ENCODE measurements at regions not wholly inside any gene's neighbourhood (a gene's known extent, or its start where the extent isn't known, plus 50 kb on each side); places are given as distances from the start of the nearest gene placed in this dataset.

- DNase-seq (ENCODE audit: low read depth), result no peak
- in situ Hi-C loops (cut with HindIII; ENCODE audit: low sequenced_read_pairs), result no loop called here
- H3K4me3 ChIP-seq (ENCODE audit: low read depth, low read length), result no peak overlapping the region
- TF ChIP-seq, protein P1, sequence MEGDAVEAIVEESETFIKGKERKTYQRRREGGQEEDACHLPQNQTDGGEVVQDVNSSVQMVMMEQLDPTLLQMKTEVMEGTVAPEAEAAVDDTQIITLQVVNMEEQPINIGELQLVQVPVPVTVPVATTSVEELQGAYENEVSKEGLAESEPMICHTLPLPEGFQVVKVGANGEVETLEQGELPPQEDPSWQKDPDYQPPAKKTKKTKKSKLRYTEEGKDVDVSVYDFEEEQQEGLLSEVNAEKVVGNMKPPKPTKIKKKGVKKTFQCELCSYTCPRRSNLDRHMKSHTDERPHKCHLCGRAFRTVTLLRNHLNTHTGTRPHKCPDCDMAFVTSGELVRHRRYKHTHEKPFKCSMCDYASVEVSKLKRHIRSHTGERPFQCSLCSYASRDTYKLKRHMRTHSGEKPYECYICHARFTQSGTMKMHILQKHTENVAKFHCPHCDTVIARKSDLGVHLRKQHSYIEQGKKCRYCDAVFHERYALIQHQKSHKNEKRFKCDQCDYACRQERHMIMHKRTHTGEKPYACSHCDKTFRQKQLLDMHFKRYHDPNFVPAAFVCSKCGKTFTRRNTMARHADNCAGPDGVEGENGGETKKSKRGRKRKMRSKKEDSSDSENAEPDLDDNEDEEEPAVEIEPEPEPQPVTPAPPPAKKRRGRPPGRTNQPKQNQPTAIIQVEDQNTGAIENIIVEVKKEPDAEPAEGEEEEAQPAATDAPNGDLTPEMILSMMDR (IDR thresholded peaks at IDR 0.05; ENCODE audit: low read depth, low read length, missing control alignments), result no peak
Measured at GRCh38 chr4:26137288-26137687, 183.5 kb upstream of the RBPJ start.

- in situ Hi-C loops (cut with HindIII; ENCODE audit: low sequenced_read_pairs), result no loop called here
- no peak overlapping the region for H3K4me3 ChIP-seq (ENCODE audit: low read depth, low read length)
- TF ChIP-seq, protein P1 (IDR thresholded peaks at IDR 0.05; ENCODE audit: low read depth, low read length, missing control alignments), result no peak
- DNase-seq (ENCODE audit: low read depth), result no peak
Measured at GRCh38 chr4:26139310-26139924, 181.4 kb upstream of the RBPJ start.

DNA sequence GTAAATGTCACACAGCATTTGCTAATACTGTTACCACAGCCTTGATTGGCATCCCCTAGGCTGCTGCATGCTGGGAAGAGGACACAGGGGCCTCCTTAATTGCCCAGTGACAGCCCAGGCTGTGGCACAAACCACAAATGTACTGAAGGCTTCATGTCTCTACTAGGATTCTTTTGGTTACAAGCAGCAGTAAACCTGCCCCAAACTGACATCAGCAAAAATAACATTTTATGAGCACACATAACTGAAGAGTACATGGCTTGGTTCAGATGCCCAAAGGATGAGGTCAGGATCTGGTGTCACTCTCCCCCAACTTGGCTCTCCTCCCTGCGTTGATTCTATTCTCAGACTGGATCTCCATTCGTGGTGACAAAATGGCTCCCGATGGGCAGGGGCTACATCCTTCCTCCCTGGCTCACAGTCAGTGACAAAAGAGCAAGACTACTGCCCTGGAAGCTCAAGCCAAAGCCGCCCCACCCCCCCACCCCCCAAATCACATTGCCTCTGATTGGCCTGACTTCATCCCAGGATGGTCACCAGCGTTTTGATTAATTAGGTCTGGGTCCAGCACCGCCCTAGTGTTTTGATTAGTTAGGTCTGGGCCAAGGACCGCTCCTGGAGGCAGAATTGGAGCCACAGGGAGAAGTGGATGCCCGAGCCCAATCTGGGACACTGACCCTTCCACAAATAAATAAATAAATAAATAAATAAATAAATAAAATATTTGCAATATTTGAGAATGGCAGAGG, 180.5 kb upstream of the RBPJ start:
- in situ Hi-C loops (cut with HindIII; ENCODE audit: low sequenced_read_pairs), result no loop called here
- DNase-seq (ENCODE audit: low read depth), result no peak
- H3K4me3 ChIP-seq (ENCODE audit: low read depth, low read length), result no peak overlapping the region
- TF ChIP-seq, protein P1 (IDR thresholded peaks at IDR 0.05; ENCODE audit: low read depth, low read length, missing control alignments), result no peak

DNA sequence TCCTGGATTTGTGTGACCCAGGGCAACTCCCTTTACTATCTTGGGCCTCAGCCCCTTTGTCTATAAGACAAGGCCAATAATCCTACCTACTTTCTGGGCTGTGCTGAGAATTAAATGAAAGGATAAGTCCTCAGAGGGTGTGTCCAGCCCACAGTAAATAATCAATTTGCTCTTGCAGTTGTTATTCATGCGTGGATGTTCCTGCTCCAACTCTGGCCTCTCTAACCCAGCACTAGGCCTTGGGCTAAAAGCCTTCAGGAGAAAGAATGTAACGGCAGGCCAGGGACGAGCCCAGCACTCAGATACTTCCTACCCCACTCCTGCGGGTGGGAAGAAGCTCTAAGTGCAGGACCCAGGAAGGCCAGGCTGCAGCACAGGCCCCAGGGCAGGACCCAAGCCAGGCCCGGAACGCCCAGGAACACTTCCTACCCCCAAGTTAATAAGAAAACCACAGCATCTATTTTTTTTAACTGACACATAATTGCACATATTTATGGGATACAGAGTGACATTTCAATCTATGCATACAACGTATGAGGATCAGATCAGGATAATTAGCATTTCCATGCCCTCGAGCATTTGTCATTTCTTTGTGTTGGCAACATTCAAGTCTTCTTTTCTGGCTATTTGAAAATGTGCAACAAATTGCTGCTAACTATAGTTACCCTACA, 179.6 kb upstream of the RBPJ start:
- in situ Hi-C loops (cut with HindIII; ENCODE audit: low sequenced_read_pairs), result no loop called here
- TF ChIP-seq, protein P1 (IDR thresholded peaks at IDR 0.05; ENCODE audit: low read depth, low read length, missing control alignments), result no peak
- H3K4me3 ChIP-seq (ENCODE audit: low read depth, low read length), result no peak overlapping the region
- no peak for DNase-seq (ENCODE audit: low read depth)

DNA sequence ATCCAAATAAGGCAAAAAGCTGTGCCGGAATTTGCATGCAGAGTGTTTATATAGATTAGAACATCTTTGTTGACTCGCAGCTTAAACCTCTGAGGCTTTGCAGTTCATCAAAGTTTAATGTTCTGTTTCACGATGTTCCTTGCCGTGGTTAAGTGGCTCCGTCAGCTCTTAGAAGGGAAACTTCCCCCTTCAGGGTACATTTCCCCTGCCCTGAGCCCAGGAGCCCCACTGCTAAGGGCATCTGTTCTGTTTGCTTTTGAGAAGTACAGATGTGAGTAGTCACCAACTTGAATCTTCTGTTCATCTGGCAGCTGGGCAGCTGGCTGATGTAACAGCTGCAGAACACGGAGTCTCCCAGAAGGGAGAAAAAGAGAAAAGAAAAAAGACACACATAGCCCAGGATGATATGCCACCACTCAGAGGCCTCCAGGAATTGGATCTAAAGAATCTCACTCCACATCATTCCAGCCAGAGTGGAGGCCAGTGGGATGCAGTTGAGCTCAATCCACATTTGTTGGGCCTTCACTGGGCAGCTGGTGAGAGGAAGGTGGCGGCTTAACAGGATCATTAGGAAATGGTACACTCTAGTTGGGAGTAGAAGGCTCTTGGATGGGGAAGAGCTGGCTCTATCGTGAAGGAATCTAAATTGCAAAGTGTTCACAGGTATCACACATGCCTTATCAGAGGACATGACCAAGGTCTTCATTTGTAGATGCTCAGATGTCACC, 178.7 kb upstream of the RBPJ start:
- DNase-seq (ENCODE audit: low read depth), result no peak
- in situ Hi-C loops (cut with HindIII; ENCODE audit: low sequenced_read_pairs), result no loop called here
- H3K4me3 ChIP-seq (ENCODE audit: low read depth, low read length), result no peak overlapping the region
- TF ChIP-seq, protein P1 (IDR thresholded peaks at IDR 0.05; ENCODE audit: low read depth, low read length, missing control alignments), result no peak

DNA sequence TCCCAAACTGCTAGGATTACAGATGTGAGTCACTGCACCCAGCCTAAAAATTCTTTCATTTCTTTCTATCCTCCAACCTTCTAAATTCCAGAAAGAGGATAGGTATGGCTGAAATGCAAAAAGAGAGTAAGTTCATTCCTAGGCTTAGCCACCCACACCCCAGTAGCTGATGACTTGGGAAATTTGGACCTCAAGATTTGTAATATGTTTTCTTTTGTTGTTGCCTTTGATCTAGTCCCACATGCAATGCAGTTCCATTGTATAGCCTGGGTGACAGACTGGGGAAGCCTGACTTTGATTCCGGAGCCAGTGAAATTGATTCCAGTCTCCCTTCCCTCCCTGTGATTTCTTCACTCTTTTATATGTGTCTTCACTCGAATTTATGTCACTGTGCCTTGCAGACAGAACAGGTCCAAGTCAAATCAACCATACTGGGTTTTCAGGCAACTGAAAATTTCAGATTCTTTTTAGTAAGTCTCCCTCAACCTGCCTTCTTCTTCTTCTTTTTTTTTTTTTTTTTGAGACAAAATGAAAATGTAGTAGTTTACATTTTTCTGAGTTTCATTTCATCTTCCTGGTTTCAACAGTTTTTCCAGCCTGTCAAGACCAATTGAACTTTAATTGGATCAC, 176.2 kb upstream of the RBPJ start:
- in situ Hi-C loops (cut with HindIII; ENCODE audit: low sequenced_read_pairs), result no loop called here
- TF ChIP-seq, protein P1 (IDR thresholded peaks at IDR 0.05; ENCODE audit: low read depth, low read length, missing control alignments), result no peak
- no peak for DNase-seq (ENCODE audit: low read depth)
- no peak overlapping the region for H3K4me3 ChIP-seq (ENCODE audit: low read depth, low read length)
